Liver (tissue), 8 donors: ENCODE measurements at regions not wholly inside any gene's neighbourhood (a gene's known extent, or its start where the extent isn't known, plus 50 kb on each side); places are given as distances from the start of the nearest gene placed in this dataset.

Experiments used
- DNase-seq: peaks from one replicate; pipeline ENCODE4 v3.0.0-alpha.2; 2017; ENCODE audit warnings: low spot score
- H3K27ac ChIP-seq, 2 donors: one replicate each; pipeline ENCODE4 v1.7.0; 2013; ENCODE audit warnings: inconsistent platforms in 2 of 2, low read length in 2 of 2, control low read depth in 1 of 2, low read depth in 1 of 2, mild to moderate bottlenecking in 1 of 2
- H3K27me3 ChIP-seq, 4 donors: one replicate each; pipeline versions ENCODE4 v1.6.1 to v1.7.0; 2013; ENCODE audit warnings: low read length in 3 of 4, inconsistent platforms in 1 of 4, mild to moderate bottlenecking in 1 of 4, moderate library complexity in 1 of 4; ENCODE audit not compliant: control insufficient read depth in 4 of 4, insufficient read depth in 4 of 4
- H3K36me3 ChIP-seq, 4 donors: one replicate each; pipeline versions ENCODE4 v1.6.1 to v1.7.0; 2013; ENCODE audit warnings: low read length in 3 of 4, mild to moderate bottlenecking in 3 of 4, low read depth in 1 of 4, moderate library complexity in 1 of 4; ENCODE audit not compliant: control insufficient read depth in 4 of 4, insufficient read depth in 3 of 4
- H3K4me1 ChIP-seq, 4 donors: one replicate each; pipeline versions ENCODE4 v1.6.1 to v1.7.0; 2013; ENCODE audit warnings: low read length in 3 of 4, mild to moderate bottlenecking in 3 of 4, moderate library complexity in 1 of 4; ENCODE audit not compliant: control insufficient read depth in 4 of 4, insufficient read depth in 4 of 4
- H3K4me3 ChIP-seq, 3 donors: one replicate each; pipeline versions ENCODE4 v1.6.1 to v1.7.0; 2013; ENCODE audit warnings: low read length in 3 of 3, control low read depth in 1 of 3, low read depth in 1 of 3, mild to moderate bottlenecking in 1 of 3
- H3K9ac ChIP-seq, 2 donors: one replicate each; pipeline ENCODE4 v1.7.0; 2013; ENCODE audit warnings: low read length in 2 of 2, mild to moderate bottlenecking in 2 of 2, moderate library complexity in 2 of 2, control low read depth in 1 of 2, low read depth in 1 of 2
- H3K9me3 ChIP-seq, 4 donors: one replicate each; pipeline versions ENCODE4 v1.6.1 to v1.7.0; 2013; ENCODE audit warnings: low read length in 3 of 4; ENCODE audit not compliant: control insufficient read depth in 4 of 4
- EGR1 ChIP-seq, 2 donors: IDR thresholded peaks; 2 replicates each; pipeline ENCODE4 v1.6.1; 2016 to 2018; ENCODE audit warnings: antibody characterized with exemption in 2 of 2, low read depth in 2 of 2
- FOXA1 ChIP-seq: IDR thresholded peaks from 2 replicates; pipeline ENCODE4 v1.6.1; 2016; ENCODE audit warnings: antibody characterized with exemption
- FOXA2 ChIP-seq: IDR thresholded peaks from 2 replicates; pipeline ENCODE4 v1.6.1; 2016; ENCODE audit warnings: antibody characterized with exemption
- GABPA ChIP-seq, 2 donors: IDR thresholded peaks in 1 of 2; conservative IDR thresholded peaks in 1 of 2; 2 replicates each; pipeline ENCODE4 v1.6.1; 2016; ENCODE audit warnings: antibody characterized with exemption in 2 of 2, mild to moderate bottlenecking in 1 of 2, moderate library complexity in 1 of 2
- HNF4A ChIP-seq, 2 donors: conservative IDR thresholded peaks; 2 replicates each; pipeline ENCODE4 v1.6.1; 2016; ENCODE audit warnings: antibody characterized with exemption in 2 of 2, mild to moderate bottlenecking in 2 of 2
- HNF4G ChIP-seq: IDR thresholded peaks from 2 replicates; pipeline ENCODE4 v1.6.1; 2016; ENCODE audit warnings: antibody characterized with exemption
- JUND ChIP-seq, 2 donors: IDR thresholded peaks; 2 replicates each; pipeline ENCODE4 v1.6.1; 2016; ENCODE audit warnings: antibody characterized with exemption in 2 of 2
- NR2F2 ChIP-seq: IDR thresholded peaks from 2 replicates; pipeline ENCODE4 v1.6.1; 2016; ENCODE audit warnings: antibody characterized with exemption
- RAD21 ChIP-seq, 2 donors: IDR thresholded peaks; 2 replicates each; pipeline ENCODE4 v1.6.1; 2016; ENCODE audit warnings: antibody characterized with exemption in 2 of 2, mild to moderate bottlenecking in 2 of 2
- RXRA ChIP-seq, 2 donors: IDR thresholded peaks; 2 replicates each; pipeline ENCODE4 v1.6.1; 2017 to 2018; ENCODE audit warnings: antibody characterized with exemption in 2 of 2, mild to moderate bottlenecking in 1 of 2
- SP1 ChIP-seq: IDR thresholded peaks from 2 replicates; pipeline ENCODE4 v1.6.1; 2018; ENCODE audit warnings: antibody characterized with exemption, mild to moderate bottlenecking
- TAF1 ChIP-seq: conservative IDR thresholded peaks from 2 replicates; pipeline ENCODE4 v1.6.1; 2016; ENCODE audit warnings: antibody characterized with exemption, mild to moderate bottlenecking
- YY1 ChIP-seq: IDR thresholded peaks from 2 replicates; pipeline ENCODE4 v1.6.1; 2016; ENCODE audit warnings: antibody characterized with exemption, mild to moderate bottlenecking
- WGBS: extraction: QIAGEN DNeasy Blood & Tissue Kit; methylation state at CpG from one replicate; pipeline ENCODE4 v1.1.7; 2013; 5-methylcytosine and 5-hydroxymethylcytosine counted together
- TF ChIP-seq, protein P1 (sequence below): IDR thresholded peaks from 2 replicates; pipeline ENCODE4 v1.6.1; 2016; ENCODE audit warnings: antibody characterized with exemption, mild to moderate bottlenecking
- TF ChIP-seq, protein P2 (sequence below): IDR thresholded peaks from 2 replicates; pipeline ENCODE4 v1.6.1; 2016; ENCODE audit warnings: antibody characterized with exemption
- TF ChIP-seq, protein P3 (sequence below): fragments of 150-350 bp; IDR thresholded peaks from 2 replicates; pipeline ENCODE4 v1.5.1; 2017; ENCODE audit warnings: improper control_type of control experiment, low read depth, low read length; ENCODE audit not compliant: missing input control
- TF ChIP-seq, protein P4 (sequence below): IDR thresholded peaks from 2 replicates; pipeline ENCODE4 v1.6.1; 2016; ENCODE audit warnings: antibody characterized with exemption
- TF ChIP-seq, protein P5 (sequence below): IDR thresholded peaks from 2 replicates; pipeline ENCODE4 v1.6.1; 2016; ENCODE audit warnings: antibody characterized with exemption
- donor health status: healthy.
- donor health status: healthy.
- donor health status: healthy.
- donor health status: healthy.
- donor health status: healthy.

DNA sequence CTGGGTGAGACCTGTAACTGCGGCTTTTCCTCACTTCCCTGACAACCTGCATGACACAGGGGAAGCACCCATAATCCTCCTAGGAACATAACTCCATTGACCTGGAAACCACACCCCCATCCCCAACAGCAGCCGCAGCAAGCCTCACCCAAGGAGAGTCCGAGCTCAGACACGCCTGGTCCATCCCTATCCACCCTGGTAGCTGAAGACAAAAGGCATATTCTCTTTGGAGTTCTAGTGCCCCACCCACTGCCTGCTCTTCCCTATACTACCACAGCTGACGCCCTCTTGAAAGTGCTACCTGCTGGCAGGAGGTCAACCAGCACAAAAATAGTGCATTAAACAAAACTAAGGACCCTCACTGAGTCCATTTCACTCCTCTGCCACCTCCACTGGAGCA is 1080.9 kb upstream of the IGFBP7 start:
- 74% methylated on average over 5 of the region's 5 CpGs for WGBS
- Histone ChIP-seq H3K36me3 (no peaks in the 10 kb centered on the region), H3K4me3 (no peak overlapping the region), H3K4me1 (no peaks in the 10 kb centered on the region), H3K27me3 (peaks cover 0 to 2% (median 0%) of the 10 kb centered on the region in 4 donors), H3K9ac (no peak overlapping the region), H3K9me3 (peaks cover 0 to 2% (median 0%) of the 10 kb centered on the region in 4 donors), H3K27ac (no peak overlapping the region)
- DNase-seq: no peak
- TF ChIP-seq, protein P1, sequence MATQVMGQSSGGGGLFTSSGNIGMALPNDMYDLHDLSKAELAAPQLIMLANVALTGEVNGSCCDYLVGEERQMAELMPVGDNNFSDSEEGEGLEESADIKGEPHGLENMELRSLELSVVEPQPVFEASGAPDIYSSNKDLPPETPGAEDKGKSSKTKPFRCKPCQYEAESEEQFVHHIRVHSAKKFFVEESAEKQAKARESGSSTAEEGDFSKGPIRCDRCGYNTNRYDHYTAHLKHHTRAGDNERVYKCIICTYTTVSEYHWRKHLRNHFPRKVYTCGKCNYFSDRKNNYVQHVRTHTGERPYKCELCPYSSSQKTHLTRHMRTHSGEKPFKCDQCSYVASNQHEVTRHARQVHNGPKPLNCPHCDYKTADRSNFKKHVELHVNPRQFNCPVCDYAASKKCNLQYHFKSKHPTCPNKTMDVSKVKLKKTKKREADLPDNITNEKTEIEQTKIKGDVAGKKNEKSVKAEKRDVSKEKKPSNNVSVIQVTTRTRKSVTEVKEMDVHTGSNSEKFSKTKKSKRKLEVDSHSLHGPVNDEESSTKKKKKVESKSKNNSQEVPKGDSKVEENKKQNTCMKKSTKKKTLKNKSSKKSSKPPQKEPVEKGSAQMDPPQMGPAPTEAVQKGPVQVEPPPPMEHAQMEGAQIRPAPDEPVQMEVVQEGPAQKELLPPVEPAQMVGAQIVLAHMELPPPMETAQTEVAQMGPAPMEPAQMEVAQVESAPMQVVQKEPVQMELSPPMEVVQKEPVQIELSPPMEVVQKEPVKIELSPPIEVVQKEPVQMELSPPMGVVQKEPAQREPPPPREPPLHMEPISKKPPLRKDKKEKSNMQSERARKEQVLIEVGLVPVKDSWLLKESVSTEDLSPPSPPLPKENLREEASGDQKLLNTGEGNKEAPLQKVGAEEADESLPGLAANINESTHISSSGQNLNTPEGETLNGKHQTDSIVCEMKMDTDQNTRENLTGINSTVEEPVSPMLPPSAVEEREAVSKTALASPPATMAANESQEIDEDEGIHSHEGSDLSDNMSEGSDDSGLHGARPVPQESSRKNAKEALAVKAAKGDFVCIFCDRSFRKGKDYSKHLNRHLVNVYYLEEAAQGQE: no peak
- TF ChIP-seq YY1: no peak
- TF ChIP-seq, protein P2, sequence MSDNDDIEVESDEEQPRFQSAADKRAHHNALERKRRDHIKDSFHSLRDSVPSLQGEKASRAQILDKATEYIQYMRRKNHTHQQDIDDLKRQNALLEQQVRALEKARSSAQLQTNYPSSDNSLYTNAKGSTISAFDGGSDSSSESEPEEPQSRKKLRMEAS: no peak
- no peak for TF ChIP-seq JUND (IDR thresholded peaks at IDR 0.05)
- TF ChIP-seq RXRA (IDR thresholded peaks at IDR 0.05): no peak
- TF ChIP-seq, protein P3, sequence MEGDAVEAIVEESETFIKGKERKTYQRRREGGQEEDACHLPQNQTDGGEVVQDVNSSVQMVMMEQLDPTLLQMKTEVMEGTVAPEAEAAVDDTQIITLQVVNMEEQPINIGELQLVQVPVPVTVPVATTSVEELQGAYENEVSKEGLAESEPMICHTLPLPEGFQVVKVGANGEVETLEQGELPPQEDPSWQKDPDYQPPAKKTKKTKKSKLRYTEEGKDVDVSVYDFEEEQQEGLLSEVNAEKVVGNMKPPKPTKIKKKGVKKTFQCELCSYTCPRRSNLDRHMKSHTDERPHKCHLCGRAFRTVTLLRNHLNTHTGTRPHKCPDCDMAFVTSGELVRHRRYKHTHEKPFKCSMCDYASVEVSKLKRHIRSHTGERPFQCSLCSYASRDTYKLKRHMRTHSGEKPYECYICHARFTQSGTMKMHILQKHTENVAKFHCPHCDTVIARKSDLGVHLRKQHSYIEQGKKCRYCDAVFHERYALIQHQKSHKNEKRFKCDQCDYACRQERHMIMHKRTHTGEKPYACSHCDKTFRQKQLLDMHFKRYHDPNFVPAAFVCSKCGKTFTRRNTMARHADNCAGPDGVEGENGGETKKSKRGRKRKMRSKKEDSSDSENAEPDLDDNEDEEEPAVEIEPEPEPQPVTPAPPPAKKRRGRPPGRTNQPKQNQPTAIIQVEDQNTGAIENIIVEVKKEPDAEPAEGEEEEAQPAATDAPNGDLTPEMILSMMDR: no peak
- no peak for TF ChIP-seq TAF1
- TF ChIP-seq RAD21 (IDR thresholded peaks at IDR 0.05): no peak
- no peak for TF ChIP-seq HNF4G
- TF ChIP-seq FOXA2: no peak
- TF ChIP-seq, protein P4, sequence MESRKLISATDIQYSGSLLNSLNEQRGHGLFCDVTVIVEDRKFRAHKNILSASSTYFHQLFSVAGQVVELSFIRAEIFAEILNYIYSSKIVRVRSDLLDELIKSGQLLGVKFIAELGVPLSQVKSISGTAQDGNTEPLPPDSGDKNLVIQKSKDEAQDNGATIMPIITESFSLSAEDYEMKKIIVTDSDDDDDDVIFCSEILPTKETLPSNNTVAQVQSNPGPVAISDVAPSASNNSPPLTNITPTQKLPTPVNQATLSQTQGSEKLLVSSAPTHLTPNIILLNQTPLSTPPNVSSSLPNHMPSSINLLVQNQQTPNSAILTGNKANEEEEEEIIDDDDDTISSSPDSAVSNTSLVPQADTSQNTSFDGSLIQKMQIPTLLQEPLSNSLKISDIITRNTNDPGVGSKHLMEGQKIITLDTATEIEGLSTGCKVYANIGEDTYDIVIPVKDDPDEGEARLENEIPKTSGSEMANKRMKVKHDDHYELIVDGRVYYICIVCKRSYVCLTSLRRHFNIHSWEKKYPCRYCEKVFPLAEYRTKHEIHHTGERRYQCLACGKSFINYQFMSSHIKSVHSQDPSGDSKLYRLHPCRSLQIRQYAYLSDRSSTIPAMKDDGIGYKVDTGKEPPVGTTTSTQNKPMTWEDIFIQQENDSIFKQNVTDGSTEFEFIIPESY: no peak
- TF ChIP-seq HNF4A (conservative IDR thresholded peaks at IDR 0.05): no peak
- TF ChIP-seq, protein P5, sequence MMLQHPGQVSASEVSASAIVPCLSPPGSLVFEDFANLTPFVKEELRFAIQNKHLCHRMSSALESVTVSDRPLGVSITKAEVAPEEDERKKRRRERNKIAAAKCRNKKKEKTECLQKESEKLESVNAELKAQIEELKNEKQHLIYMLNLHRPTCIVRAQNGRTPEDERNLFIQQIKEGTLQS: no peak
- TF ChIP-seq SP1: no peak
- TF ChIP-seq GABPA (IDR thresholded peaks at IDR 0.05 in 1 of 2, conservative IDR thresholded peaks at IDR 0.05 in 1 of 2): no peak
- TF ChIP-seq FOXA1: no peak
- no peak for TF ChIP-seq NR2F2
- no peak for TF ChIP-seq EGR1 (IDR thresholded peaks at IDR 0.05; ENCODE audit: low read depth in 2 of 2)
